ENCODE measurements at regions not wholly inside any gene's neighbourhood (a gene's known extent, or its start where the extent isn't known, plus 50 kb on each side); places are given as distances from the start of the nearest gene placed in this dataset.

GRCh38 chr20:22368235-22368634, 216.1 kb downstream of the FOXA2 start:
- no peak for DNase-seq

GRCh38 chr20:22366631-22367030, 217.7 kb downstream of the FOXA2 start:
- DNase-seq = no peak

GRCh38 chr20:22354647-22355046, 229.7 kb downstream of the FOXA2 start:
- no peak for DNase-seq

- DNase-seq = no peak
These were observed 230.8 kb downstream of the FOXA2 start for GRCh38 chr20:22353586-22353985.

GRCh38 chr20:22352019-22352418, 232.4 kb downstream of the FOXA2 start:
- no peak for DNase-seq

- DNase-seq = no peak
These were observed 233.7 kb downstream of the FOXA2 start for GRCh38 chr20:22350624-22351023.

- no peak for DNase-seq
These were observed 236.4 kb downstream of the FOXA2 start for GRCh38 chr20:22348010-22348409.

GRCh38 chr20:22346716-22347115, 237.7 kb downstream of the FOXA2 start:
- DNase-seq = no peak

GRCh38 chr20:22343612-22344011, 240.8 kb downstream of the FOXA2 start:
- DNase-seq = no peak

- no peak for DNase-seq
These were observed 242.0 kb downstream of the FOXA2 start for GRCh38 chr20:22342410-22342809.

- no peak for DNase-seq
These were observed 242.9 kb downstream of the FOXA2 start for GRCh38 chr20:22341508-22341907.

GRCh38 chr20:22339946-22340345, 244.4 kb downstream of the FOXA2 start:
- no peak for DNase-seq

- DNase-seq = peak; percentile 79
These were observed 245.1 kb downstream of the FOXA2 start for GRCh38 chr20:22339091-22339881.

GRCh38 chr20:22338140-22338708, 246.1 kb downstream of the FOXA2 start:
- no peak for DNase-seq

GRCh38 chr20:22335210-22335609, 249.2 kb downstream of the FOXA2 start:
- DNase-seq = no peak

GRCh38 chr20:22333885-22334545, 250.4 kb downstream of the FOXA2 start:
- DNase-seq = peak; percentile 75

GRCh38 chr20:22324505-22324904, 259.9 kb downstream of the FOXA2 start:
- no peak for DNase-seq

- DNase-seq = no peak
These were observed 261.9 kb downstream of the FOXA2 start for GRCh38 chr20:22322513-22322912.

GRCh38 chr20:22321191-22321590, 263.2 kb downstream of the FOXA2 start:
- DNase-seq = no peak

- no peak for DNase-seq
These were observed 264.0 kb downstream of the FOXA2 start for GRCh38 chr20:22320245-22320915.

GRCh38 chr20:22315771-22316170, 268.6 kb downstream of the FOXA2 start:
- DNase-seq = no peak

GRCh38 chr20:22315073-22315472, 269.3 kb downstream of the FOXA2 start:
- no peak for DNase-seq

- DNase-seq = peak; percentile 14
These were observed 271.5 kb downstream of the FOXA2 start for GRCh38 chr20:22312744-22313346.

All from COR-L47 (cell line).